Small intestine (tissue), 7 donors: ENCODE measurements at regions not wholly inside any gene's neighbourhood (a gene's known extent, or its start where the extent isn't known, plus 50 kb on each side); places are given as distances from the start of the nearest gene placed in this dataset.

Experiments
- DNase-seq, 2 donors: peaks; one replicate each; pipeline versions ENCODE4 v3.0.0 to v3.0.0-alpha.2; 2013
- FAIRE-seq: peaks from 2 replicates; lab custom pipeline; 2012; peaks lifted over from hg19 to GRCh38; lab: Jason Lieb, UNC
- H3K27ac ChIP-seq, 3 donors: one replicate each; pipeline ENCODE4 v1.5.1; 2013; ENCODE audit warnings: low read length in 2 of 3, mild to moderate bottlenecking in 2 of 3, control low read depth in 1 of 3, inconsistent platforms in 1 of 3, low read depth in 1 of 3, moderate library complexity in 1 of 3
- H3K27me3 ChIP-seq, 3 donors: one replicate each; pipeline ENCODE4 v1.6.1; 2013; ENCODE audit warnings: low read length in 3 of 3, inconsistent platforms in 1 of 3; ENCODE audit not compliant: control insufficient read depth in 3 of 3, insufficient read depth in 3 of 3
- H3K36me3 ChIP-seq, 3 donors: one replicate each; pipeline ENCODE4 v1.6.1; 2013; ENCODE audit warnings: low read length in 3 of 3, inconsistent platforms in 1 of 3, low read depth in 1 of 3, mild to moderate bottlenecking in 1 of 3, moderate library complexity in 1 of 3; ENCODE audit not compliant: control insufficient read depth in 3 of 3, insufficient read depth in 2 of 3
- H3K4me1 ChIP-seq, 3 donors: one replicate each; pipeline ENCODE4 v1.6.1; 2013; ENCODE audit warnings: low read length in 2 of 3, inconsistent platforms in 1 of 3, low read depth in 1 of 3, mild to moderate bottlenecking in 1 of 3, moderate library complexity in 1 of 3; ENCODE audit not compliant: control insufficient read depth in 3 of 3, insufficient read depth in 2 of 3
- H3K4me3 ChIP-seq, 3 donors: one replicate each; pipeline ENCODE4 v1.5.1; 2013; ENCODE audit warnings: low read length in 3 of 3, control low read depth in 1 of 3, inconsistent platforms in 1 of 3, low read depth in 1 of 3, mild to moderate bottlenecking in 1 of 3, moderate library complexity in 1 of 3
- H3K9me3 ChIP-seq, 2 donors: one replicate each; pipeline ENCODE4 v1.6.1; 2013; ENCODE audit warnings: low read depth in 1 of 2, low read length in 1 of 2; ENCODE audit not compliant: control insufficient read depth in 2 of 2, insufficient read depth in 1 of 2
- WGBS, 3 donors: extraction: QIAGEN DNeasy Blood & Tissue Kit; methylation state at CpG; one replicate each; pipeline ENCODE4 v1.1.7; 2013; 5-methylcytosine and 5-hydroxymethylcytosine counted together
- donor health status: healthy with polysubstance abuse.
- donor health status: control.
- donor health status: control.
- donor health status: Bipolar disorder and iron deficiency.
- donor health status: healthy.

DNA sequence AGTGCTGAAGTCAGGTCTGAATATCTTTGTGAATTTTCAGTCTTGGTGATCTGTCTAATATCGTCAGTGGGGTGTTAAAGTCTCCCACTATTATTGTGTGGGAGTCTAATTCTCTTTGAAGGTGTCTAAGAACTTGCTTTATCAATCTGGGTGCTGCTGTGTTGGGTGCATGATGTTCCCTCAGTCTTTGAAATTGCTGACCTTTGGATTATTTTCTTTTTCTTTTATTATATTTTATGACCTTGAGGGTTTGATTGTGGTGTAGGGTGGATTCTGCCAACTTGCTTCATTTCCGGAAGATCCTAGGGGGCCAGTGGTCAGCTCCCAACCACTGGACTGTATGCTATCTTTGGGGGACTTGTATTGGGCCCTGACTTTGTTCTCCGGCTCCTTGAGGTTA is 415.3 kb downstream of the USP25 start:
- DNase-seq: no peak

DNA sequence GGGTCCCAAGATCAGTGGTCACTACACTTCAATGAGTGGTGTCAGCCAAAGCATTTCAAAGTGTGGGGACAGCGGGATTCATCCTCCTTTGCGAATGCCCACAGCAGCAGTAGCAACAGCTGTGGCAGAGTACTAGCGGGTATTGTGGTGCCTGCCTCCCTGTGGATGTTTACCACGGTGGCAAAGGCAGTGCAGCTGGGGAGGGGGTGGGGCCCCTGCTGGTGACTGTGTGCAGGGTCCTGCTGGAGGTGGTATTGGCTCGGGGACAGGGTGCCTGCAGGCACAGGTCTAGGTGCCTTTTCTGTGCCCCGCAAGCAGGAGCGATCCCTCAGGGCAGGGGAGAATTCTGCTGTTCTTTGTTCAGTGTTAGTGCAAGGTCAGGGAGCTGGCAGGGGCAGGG is 415.7 kb downstream of the USP25 start:
- DNase-seq: no peak
- no peaks in the 10 kb centered on the region for H3K36me3 ChIP-seq

More for the DNA sequence above, 415.3 kb downstream of the USP25 start:
- Histone ChIP-seq H3K27me3 (no peaks in the 10 kb centered on the region), H3K9me3 (peaks cover 0 to 7% of the 10 kb centered on the region in 2 donors), H3K36me3 (no peaks in the 10 kb centered on the region), H3K4me3 (no peak overlapping the region), H3K27ac (no peak overlapping the region), H3K4me1 (no peaks in the 10 kb centered on the region)
- 70 to 82% (median 77%) methylated on average over 3 of the region's 3 CpGs for WGBS, 3 donors
- FAIRE-seq: no peak

DNA sequence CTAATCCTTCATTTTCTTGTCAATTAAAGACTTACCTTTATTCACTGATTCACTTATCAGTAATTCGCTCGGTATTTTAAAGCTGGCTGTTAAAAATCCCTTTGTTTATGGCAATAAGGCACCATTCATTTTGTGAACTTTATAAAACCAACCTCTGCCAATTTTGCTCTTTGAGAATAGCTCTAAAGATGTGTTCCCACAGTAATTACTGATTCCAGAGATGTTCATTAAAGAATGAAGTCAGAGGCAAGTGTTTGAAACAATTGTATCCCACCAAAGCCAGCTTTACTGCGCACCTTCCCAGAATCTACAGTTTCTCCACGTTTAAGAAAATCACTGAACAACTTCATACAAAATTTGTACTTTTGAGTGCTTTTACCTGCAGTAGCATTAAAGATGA is 424.5 kb downstream of the USP25 start:
- no peaks in the 10 kb centered on the region for H3K36me3 ChIP-seq
- no peak overlapping the region for H3K27ac ChIP-seq
- no peaks in the 10 kb centered on the region for H3K4me1 ChIP-seq
- no peaks in the 10 kb centered on the region for H3K9me3 ChIP-seq
- no peaks in the 10 kb centered on the region for H3K27me3 ChIP-seq
- WGBS, 3 donors: 79 to 89% (median 87%) methylated on average over 4 of the region's 4 CpGs
- no peak for FAIRE-seq
- DNase-seq: no peak
- H3K4me3 ChIP-seq: no peak overlapping the region

More for the DNA sequence above, 415.7 kb downstream of the USP25 start:
- peaks cover 0 to 7% of the 10 kb centered on the region in 2 donors for H3K9me3 ChIP-seq
- no peak overlapping the region for H3K4me3 ChIP-seq
- FAIRE-seq: no peak
- no peaks in the 10 kb centered on the region for H3K4me1 ChIP-seq
- H3K27me3 ChIP-seq: no peaks in the 10 kb centered on the region
- 81 to 87% (median 83%) methylated on average over 7 of the region's 7 CpGs for WGBS, 3 donors
- H3K27ac ChIP-seq: no peak overlapping the region

DNA sequence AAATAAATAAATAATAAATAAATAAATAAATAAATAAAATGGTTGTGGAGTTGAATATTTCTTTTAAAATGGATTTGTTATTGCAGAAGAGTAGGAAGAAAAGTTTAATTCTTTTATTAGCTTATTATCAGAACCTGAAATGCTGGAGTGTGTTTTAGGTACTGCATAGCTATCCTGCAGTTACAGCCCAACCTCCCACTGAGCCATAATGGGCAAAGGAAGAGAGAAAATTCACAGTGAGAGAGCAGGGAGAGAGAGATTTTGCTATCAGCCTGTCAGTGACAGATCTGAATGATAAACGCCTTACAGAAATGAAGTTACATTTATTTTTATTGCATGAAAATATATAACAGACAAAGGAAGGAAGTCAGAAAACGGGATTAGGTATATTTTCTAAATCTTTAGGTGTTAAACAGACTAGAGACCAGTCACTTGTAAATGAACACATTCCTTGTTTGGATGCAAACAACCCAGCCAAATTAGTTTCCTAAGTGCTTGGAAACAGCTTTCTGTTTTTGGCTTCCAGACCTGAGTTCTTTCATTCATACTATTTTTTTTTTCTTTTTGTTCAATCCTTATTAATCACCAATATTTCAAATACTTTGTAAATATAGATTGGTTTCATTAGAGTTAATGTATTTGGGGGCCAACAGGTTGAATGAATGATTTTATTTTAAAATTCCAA is 425.3 kb downstream of the USP25 start:
- Histone ChIP-seq H3K9me3 (no peaks in the 10 kb centered on the region), H3K4me3 (no peak overlapping the region), H3K27ac (no peak overlapping the region), H3K27me3 (no peaks in the 10 kb centered on the region), H3K4me1 (no peaks in the 10 kb centered on the region), H3K36me3 (no peaks in the 10 kb centered on the region)
- WGBS, 3 donors: 40 to 66% (median 44%) methylated on average over 2 of the region's 2 CpGs
- FAIRE-seq (no peak), DNase-seq (no peak)

DNA sequence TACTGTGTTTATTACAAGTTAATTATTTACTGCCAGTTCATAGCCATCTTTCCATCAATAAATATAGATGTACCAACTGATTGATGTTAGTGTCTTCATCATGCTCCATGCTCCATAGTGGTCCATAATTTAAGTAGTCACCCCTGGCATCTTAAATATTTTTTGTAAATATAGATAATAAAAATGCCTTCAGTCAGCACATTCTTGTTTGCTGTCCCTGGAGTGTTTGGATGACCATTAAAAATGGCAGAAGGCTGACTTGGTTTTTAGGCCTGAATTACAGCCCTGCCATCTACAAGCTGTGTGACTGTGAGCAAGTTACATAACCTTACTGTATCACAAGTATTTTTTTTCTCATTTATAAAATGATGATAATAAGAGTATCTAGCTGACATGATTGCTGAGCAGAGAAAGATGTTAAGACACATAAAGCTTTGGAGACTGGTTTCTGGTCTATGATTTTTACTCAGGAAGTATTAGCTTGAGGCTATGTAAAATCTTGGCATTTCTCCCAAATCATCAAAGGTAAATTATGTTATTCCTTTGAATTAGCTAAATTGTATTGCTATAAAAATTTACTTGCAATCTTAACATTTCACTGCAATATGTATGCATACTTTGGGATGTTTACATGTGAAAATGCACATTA is 427.2 kb downstream of the USP25 start:
- no peaks in the 10 kb centered on the region for H3K9me3 ChIP-seq
- no peak overlapping the region for H3K4me3 ChIP-seq
- H3K27ac ChIP-seq: no peak overlapping the region
- no peaks in the 10 kb centered on the region for H3K4me1 ChIP-seq
- no peaks in the 10 kb centered on the region for H3K27me3 ChIP-seq
- DNase-seq (no peak), FAIRE-seq (no peak)
- no peaks in the 10 kb centered on the region for H3K36me3 ChIP-seq

DNA sequence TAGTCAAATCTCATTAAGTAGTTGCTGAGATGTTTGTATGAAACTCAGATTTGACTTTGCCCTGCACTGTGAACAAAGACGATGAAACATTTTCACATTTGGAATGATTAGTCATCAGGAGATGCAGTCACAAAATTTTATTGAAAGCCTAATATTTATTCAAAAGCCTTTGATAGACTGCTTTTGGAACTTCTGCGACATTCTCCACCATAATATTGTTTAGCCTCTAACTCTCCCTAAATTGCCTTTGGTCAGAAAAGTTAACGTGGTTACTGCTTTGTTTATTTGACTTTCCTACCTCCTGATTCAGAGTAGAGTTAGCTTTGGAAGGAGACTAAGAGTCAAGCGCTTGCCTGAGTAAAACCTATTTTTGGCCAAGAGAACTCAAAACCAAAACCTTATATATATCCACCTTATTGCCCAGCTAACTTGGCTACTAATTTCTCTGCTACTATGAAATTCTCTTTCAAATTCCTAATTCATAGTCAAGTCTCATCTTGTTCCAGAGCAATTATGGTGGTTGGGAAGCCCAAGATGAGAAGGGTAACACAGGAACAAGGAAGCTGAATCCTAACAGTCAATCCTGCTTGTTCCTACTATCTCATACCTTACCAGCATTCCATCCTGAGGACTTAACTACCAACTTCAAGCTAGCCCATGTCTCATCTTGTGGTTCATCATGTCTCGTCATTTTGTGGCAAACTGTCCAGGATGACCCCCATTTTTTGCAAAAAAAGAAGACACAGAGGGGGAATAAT is 429.6 kb downstream of the USP25 start:
- H3K4me3 ChIP-seq: no peak overlapping the region
- DNase-seq (no peak), FAIRE-seq (no peak)
- 62 to 69% (median 67%) methylated on average over 5 of the region's 5 CpGs for WGBS, 3 donors
- no peaks in the 10 kb centered on the region for H3K27me3 ChIP-seq
- H3K9me3 ChIP-seq: no peaks in the 10 kb centered on the region
- no peaks in the 10 kb centered on the region for H3K4me1 ChIP-seq
- H3K27ac ChIP-seq: no peak overlapping the region
- H3K36me3 ChIP-seq: no peaks in the 10 kb centered on the region

DNA sequence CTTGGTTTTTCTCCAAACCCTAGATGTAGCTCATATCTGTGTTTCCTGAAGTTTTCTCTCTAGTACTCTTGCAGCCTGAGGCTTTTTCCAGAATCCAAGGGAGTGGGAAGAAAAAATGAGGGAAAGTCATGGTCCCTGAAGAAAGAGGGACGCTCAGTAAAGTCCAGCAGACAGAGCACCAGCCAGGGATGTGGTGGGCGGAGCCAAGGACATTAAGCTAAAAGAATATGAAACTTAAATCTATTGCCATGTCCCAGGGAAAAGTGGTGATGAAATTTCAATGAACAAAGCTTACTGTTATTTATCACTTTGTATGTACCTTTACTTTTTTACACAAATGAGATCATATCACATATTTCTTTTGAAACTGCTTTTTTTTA is 430.2 kb downstream of the USP25 start:
- no peak overlapping the region for H3K4me3 ChIP-seq
- H3K27me3 ChIP-seq: no peaks in the 10 kb centered on the region
- FAIRE-seq (no peak), DNase-seq (no peak)
- no peaks in the 10 kb centered on the region for H3K9me3 ChIP-seq
- H3K4me1 ChIP-seq: no peaks in the 10 kb centered on the region
- no peaks in the 10 kb centered on the region for H3K36me3 ChIP-seq
- WGBS, 3 donors: 72 to 78% (median 76%) methylated on average over 2 of the region's 2 CpGs
- H3K27ac ChIP-seq: no peak overlapping the region

DNA sequence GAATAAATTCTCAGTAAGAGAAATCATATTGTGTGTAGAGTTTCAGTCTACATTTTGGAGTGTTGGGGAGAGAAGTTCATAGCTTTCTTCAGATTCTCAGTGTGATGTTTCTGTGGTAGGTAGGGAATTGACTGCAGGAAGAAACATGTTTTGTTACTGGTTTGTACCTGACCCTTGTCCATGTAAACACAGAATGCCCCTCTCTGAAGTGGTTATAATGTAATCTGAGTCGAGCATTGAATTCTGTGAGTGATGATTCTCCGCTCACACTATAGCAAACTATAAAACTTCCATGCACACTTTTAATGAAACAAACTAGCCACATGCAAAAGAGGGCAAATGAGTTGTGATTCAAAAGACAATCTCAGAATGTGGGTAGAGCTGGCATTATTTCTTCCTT is 433.2 kb downstream of the USP25 start:
- Histone ChIP-seq H3K9me3 (no peaks in the 10 kb centered on the region), H3K27me3 (no peaks in the 10 kb centered on the region), H3K4me1 (no peaks in the 10 kb centered on the region), H3K27ac (no peak overlapping the region), H3K4me3 (no peak overlapping the region), H3K36me3 (no peaks in the 10 kb centered on the region)
- DNase-seq (no peak), FAIRE-seq (no peak)
- 66 to 70% (median 67%) methylated on average over 2 of the region's 2 CpGs for WGBS, 3 donors
